ENCODE measurements at regions not wholly inside any gene's neighbourhood (a gene's known extent, or its start where the extent isn't known, plus 50 kb on each side); places are given as distances from the start of the nearest gene placed in this dataset.

DNA sequence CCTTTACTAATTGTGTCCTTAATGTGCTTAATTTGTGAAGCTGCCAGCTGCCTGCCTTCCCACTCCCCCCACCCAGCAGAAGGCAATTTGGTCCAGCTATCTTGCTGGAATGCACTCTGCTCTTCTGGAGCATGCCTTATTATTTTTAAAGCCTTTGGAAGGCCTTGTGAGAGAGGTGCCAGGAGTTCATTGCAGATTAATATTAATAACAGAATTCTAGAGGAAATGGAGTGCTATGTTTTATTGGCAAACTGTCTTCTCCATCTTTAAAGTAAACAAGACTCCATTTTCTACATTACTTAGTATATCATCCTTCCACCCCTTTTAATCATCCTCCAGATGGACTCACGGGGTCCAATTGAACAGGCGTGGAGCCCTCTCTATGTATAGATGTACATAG lies 50.8 kb upstream of the ZNF32 start:
- no peaks in the 10 kb centered on the region for H3K36me3 ChIP-seq
- 75 to 78% methylated on average over 2 of the region's 2 CpGs for WGBS, 2 donors (ENCODE audit: low coverage in 1 of 2)
- no peaks in the 10 kb centered on the region for H3K9me3 ChIP-seq
- intact Hi-C loops (cut with DNase I; ENCODE audit: low total_unique reads) (no loop called here), in situ Hi-C loops (cut with MboI; ENCODE audit: low pct_ligation_motif_present in 1 of 4, low pct_unique_long_range_greater_than_20kb in 1 of 4, low sequenced_read_pairs in 3 of 4) (loop anchor here in 2 of 4 donors (25.0 kb wide), 3 partner anchors 338 to 613 kb away; no protein-coding TSS in a partner anchor)
- H3K27ac ChIP-seq = no peak overlapping the region
- H3K27me3 ChIP-seq = no peaks in the 10 kb centered on the region
- no peaks in the 10 kb centered on the region for H3K4me1 ChIP-seq
- DNase-seq = no peak
- TF ChIP-seq POLR2AphosphoS5 (IDR thresholded peaks at IDR 0.05) (no peak), POLR2A (IDR thresholded peaks at IDR 0.05) (no peak), CTCF (IDR thresholded peaks at IDR 0.05) (no peak), EP300 (IDR thresholded peaks at IDR 0.05; ENCODE audit: low read depth) (no peak)
- H3K4me3 ChIP-seq = no peak overlapping the region

Small RNA genes lying in the stretch of these regions (small RNA-seq; reads per million reads assigned to genes)
- gene UQCRHP3 = 0 reads per million in 4 donors

Data from transverse colon (tissue), 4 donors.